SU-DHL-6 (cell line): ENCODE measurements at regions not wholly inside any gene's neighbourhood (a gene's known extent, or its start where the extent isn't known, plus 50 kb on each side); places are given as distances from the start of the nearest gene placed in this dataset.

ENCODE experiments used
- CTCF ChIP-seq: fragments of 200-600 bp; sonication (generic); IDR thresholded peaks from one replicate; pipeline ENCODE4 v1.5.1; 2017; ENCODE audit warnings: antibody characterized with exemption, mild to moderate bottlenecking, low read length, moderate library complexity; ENCODE audit not compliant: insufficient read depth, poor library complexity, severe bottlenecking
- EZH2phosphoT487 ChIP-seq: fragments of 200-600 bp; sonication (generic), shearing (Covaris generic); conservative IDR thresholded peaks from 2 replicates; pipeline ENCODE4 v1.6.1; 2018; ENCODE audit warnings: mild to moderate bottlenecking, antibody characterized with exemption, low read length, moderate library complexity, mixed read lengths

GRCh38 chr9:129291041-129291501 lies 113.0 kb upstream of the IER5L start:
- TF ChIP-seq CTCF (no peak), EZH2phosphoT487 (no peak)
